ENCODE measurements at regions not wholly inside any gene's neighbourhood (a gene's known extent, or its start where the extent isn't known, plus 50 kb on each side); places are given as distances from the start of the nearest gene placed in this dataset.

- no peak for TF ChIP-seq CTCF (conservative IDR thresholded peaks at IDR 0.05)
- no peak overlapping the region for H3K27ac ChIP-seq
These were observed 308.5 kb downstream of the IRS1 start for GRCh38 chr2:226491112-226491511.

DNA sequence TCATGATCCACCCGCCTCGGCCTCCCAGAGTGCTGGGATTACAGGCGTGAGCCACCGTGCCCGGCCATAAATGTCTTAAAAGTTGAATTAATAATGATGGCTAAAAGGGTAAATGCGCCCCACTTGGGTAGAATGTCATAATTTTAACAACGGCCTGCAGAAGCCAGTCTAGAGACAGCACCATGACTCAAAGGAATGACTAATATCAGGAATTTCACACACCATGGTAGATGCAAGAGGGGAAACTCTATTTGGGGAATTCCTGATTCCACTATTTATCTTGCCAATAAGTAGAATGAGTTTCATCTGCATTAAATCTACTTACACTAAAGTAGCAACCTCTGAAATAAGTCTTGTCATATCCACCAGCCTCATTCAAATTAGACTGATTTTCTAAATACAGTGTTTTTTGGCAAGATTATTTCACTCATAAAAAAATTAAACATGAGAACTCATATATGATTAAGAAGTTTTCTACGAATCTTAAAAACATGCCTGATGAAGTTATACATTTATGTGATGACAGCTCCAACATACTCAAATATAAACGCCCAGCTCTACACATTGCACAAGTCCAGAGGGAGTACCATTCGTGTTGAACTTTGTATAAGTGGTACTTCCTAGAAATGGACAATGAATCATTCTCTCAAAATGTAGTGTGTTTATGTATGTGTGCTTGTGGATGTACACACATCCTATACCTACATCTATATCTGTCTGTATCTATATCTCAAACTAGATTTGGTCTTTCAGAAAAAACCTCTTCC lies 309.7 kb downstream of the IRS1 start:
- TF ChIP-seq CTCF (conservative IDR thresholded peaks at IDR 0.05), result no peak
- no peak overlapping the region for H3K27ac ChIP-seq

DNA sequence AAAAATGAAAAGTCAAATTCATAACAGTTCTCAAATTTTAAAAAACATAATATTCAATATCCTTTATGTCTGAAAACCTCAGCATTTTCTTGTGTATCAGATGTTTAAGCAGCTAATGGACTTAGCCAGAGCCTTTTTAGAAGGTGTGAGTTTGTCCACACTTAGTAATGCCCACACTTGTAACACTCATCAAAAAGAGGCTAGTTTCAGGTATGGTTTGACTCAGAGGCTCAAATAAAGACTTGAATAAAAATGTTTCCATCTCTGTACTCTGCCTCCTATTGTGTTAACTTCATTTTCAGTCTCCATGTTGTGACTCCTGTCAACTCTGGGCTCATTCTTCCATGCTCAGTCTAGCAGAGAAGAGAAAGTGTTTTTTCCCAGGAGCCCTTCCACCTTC lies 311.6 kb downstream of the IRS1 start:
- no peak overlapping the region for H3K27ac ChIP-seq
- no peak for TF ChIP-seq CTCF (conservative IDR thresholded peaks at IDR 0.05)

DNA sequence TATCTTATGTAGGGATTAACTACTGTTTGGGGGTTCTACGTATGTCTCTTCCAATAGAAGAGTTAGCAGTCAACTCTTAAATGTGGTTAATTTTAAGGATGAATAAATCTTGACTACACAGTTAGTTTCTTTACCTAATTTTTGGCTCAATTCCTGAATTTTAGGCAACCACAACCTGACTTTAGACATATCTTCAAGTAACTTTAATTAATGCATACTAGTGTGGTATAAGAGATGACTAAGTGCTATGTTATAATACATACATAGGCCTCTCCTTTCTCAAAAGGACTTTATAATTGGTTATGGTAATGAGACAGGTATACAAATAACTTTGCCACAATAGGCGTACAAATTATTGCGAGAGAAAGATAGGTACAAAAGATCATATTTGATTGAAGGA lies 312.0 kb downstream of the IRS1 start:
- TF ChIP-seq CTCF (conservative IDR thresholded peaks at IDR 0.05), result no peak
- H3K27ac ChIP-seq, result no peak overlapping the region

GRCh38 chr2:226483745-226484619 lies 315.6 kb downstream of the IRS1 start:
- TF ChIP-seq CTCF (conservative IDR thresholded peaks at IDR 0.05), result no peak
- no peak overlapping the region for H3K27ac ChIP-seq

DNA sequence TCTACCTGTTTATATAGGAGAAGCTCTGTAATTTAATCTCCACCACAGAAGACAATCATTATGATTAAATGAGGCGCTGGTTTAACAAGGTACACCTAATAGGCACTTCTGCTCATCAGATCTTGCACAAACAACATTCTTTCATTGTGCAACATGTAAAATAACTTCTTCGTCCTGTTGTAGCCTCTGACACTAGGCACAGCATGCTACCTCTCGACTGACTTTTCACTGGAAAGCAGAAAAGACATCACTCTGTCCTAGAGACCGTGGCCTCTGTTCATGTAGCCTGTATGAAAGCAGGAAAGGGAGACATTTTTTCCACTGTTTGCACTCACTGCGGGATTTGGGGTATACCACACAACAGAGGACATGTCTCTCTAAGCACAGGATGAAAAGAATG lies 316.5 kb downstream of the IRS1 start:
- no peak overlapping the region for H3K27ac ChIP-seq
- TF ChIP-seq CTCF (conservative IDR thresholded peaks at IDR 0.05), result no peak

GRCh38 chr2:226478109-226478809 lies 321.4 kb downstream of the IRS1 start:
- no peak for TF ChIP-seq CTCF (conservative IDR thresholded peaks at IDR 0.05)
- H3K27ac ChIP-seq, result no peak overlapping the region

Measured in VCaP (cell line).